GM12878 (cell line): ENCODE measurements at regions not wholly inside any gene's neighbourhood (a gene's known extent, or its start where the extent isn't known, plus 50 kb on each side); places are given as distances from the start of the nearest gene placed in this dataset.
A peak's percentile ranks its signal among the peaks of the same experiment; 100 is the strongest.
"Not testable (repeated sequence)": the region's sequence is repeated elsewhere in the genome, so short reads cannot be mapped to it uniquely, and the experiment has no call there.

Experiments
- ATAC-seq: fragments of 200-7000 bp; cut with Tn5 transposase; 3 replicates; pipeline ENCODE4 v1.9.1; 2020; ENCODE audit warnings: mild to moderate bottlenecking, moderate library complexity
- BruUV-seq: library from RNA; stranded (reverse); fragments of 400-500 nt; replicated peaks from 2 replicates; lab custom pipeline; 2021; lab: Mats Ljungman, UMichigan
- CTCF ChIA-PET: fragments of 300-600 bp; sonication (Branson Sonifier 250); formaldehyde crosslinking; extraction: SDS; loops from one replicate; lab custom pipeline; 2021; ENCODE audit warnings: inconsistent platforms; lab: Yijun Ruan, JAX
- POLR2A ChIA-PET: fragments of 350-600 bp; formaldehyde crosslinking; extraction: SDS; loops from one replicate; lab custom pipeline; 2021; ENCODE audit warnings: inconsistent platforms; lab: Charles Lee
- RAD21 ChIA-PET: fragments of 300-600 bp; sonication (Branson Sonifier 250); formaldehyde crosslinking; loops from one replicate; lab custom pipeline; 2023; ENCODE audit warnings: antibody characterized with exemption; ENCODE audit not compliant: unreplicated experiment; lab: Charles Lee
- SMC1A ChIA-PET: fragments of 300-600 bp; sonication (Branson Sonifier 250); formaldehyde crosslinking; loops from one replicate; lab custom pipeline; 2023; ENCODE audit not compliant: unreplicated experiment, uncharacterized antibody; lab: Charles Lee
- DNase-seq: peaks from one replicate; pipeline ENCODE4 v3.0.0-alpha.2; 2011; ENCODE audit warnings: low read depth, low spot score
- FAIRE-seq: peaks from 3 replicates; lab custom pipeline; 2011; peaks lifted over from hg19 to GRCh38; lab: Jason Lieb, UNC
- H2AFZ ChIP-seq: 2 replicates; pipeline ENCODE4 v1.6.0; 2011; ENCODE audit warnings: low read depth, low read length, control low read depth; ENCODE audit not compliant: control insufficient read depth
- H3K27ac ChIP-seq: 2 replicates; pipeline ENCODE4 v1.5.1; 2011; ENCODE audit warnings: control low read depth; ENCODE audit not compliant: control insufficient read depth, insufficient read depth
- H3K27me3 ChIP-seq, 2 experiments: replicated peaks in 1 of 2; 2 replicates each; pipeline versions ENCODE4 v1.6.0 to v1.6.1; 2011; ENCODE audit warnings: low read length in 1 of 2; ENCODE audit not compliant: control insufficient read depth in 2 of 2, insufficient read depth in 2 of 2
- H3K36me3 ChIP-seq, 2 experiments: 2 replicates each; pipeline ENCODE4 v1.5.1; 2011; ENCODE audit warnings: low read length in 1 of 2; ENCODE audit not compliant: control insufficient read depth in 2 of 2, insufficient read depth in 2 of 2
- H3K4me1 ChIP-seq: 2 replicates; pipeline ENCODE4 v1.6.1; 2011; ENCODE audit warnings: mild to moderate bottlenecking, low read length, moderate library complexity, mixed read lengths; ENCODE audit not compliant: control insufficient read depth, insufficient read depth
- H3K4me2 ChIP-seq: 2 replicates; pipeline ENCODE4 v1.6.0; 2011; ENCODE audit warnings: control low read depth; ENCODE audit not compliant: control insufficient read depth, insufficient read depth
- H3K4me3 ChIP-seq: fragments of 200-600 bp; sonication (generic); 2 replicates; pipeline ENCODE4 v1.5.1; 2016
- H3K79me2 ChIP-seq: 2 replicates; pipeline ENCODE4 v1.6.0; 2011; ENCODE audit warnings: low read length; ENCODE audit not compliant: control insufficient read depth, insufficient read depth
- H3K9ac ChIP-seq: 2 replicates; pipeline ENCODE4 v1.8.0; 2011; ENCODE audit warnings: low read length, control low read depth, mixed read lengths; ENCODE audit not compliant: control insufficient read depth, insufficient read depth
- H3K9me3 ChIP-seq: replicated peaks from 3 replicates; pipeline ENCODE4 v1.5.1; 2011; ENCODE audit warnings: mild to moderate bottlenecking, low read length; ENCODE audit not compliant: control insufficient read depth, insufficient read depth
- H4K20me1 ChIP-seq: 2 replicates; pipeline ENCODE4 v1.6.0; 2011; ENCODE audit not compliant: control insufficient read depth, insufficient read depth
- BACH1 ChIP-seq: fragments of 450-650 bp; IDR thresholded peaks from 2 replicates; pipeline ENCODE4 v1.6.1; 2017; ENCODE audit warnings: mild to moderate bottlenecking, borderline replicate concordance
- CBFB ChIP-seq: IDR thresholded peaks from 2 replicates; pipeline ENCODE4 v1.6.1; 2016; ENCODE audit warnings: antibody characterized with exemption, low read depth
- NR2F1 ChIP-seq: fragments of 450-650 bp; conservative IDR thresholded peaks from 2 replicates; pipeline ENCODE4 v1.6.1; 2017; ENCODE audit warnings: mild to moderate bottlenecking
- SPI1 ChIP-seq: IDR thresholded peaks from 2 replicates; pipeline ENCODE4 v1.6.1; 2011; ENCODE audit warnings: low read depth, mild to moderate bottlenecking, low read length, moderate library complexity, borderline replicate concordance; ENCODE audit not compliant: insufficient read depth
- WGBS: methylation state at CpG from one replicate; pipeline ENCODE4 v1.1.6; 2016; ENCODE audit warnings: low lambda C conversion rate; ENCODE audit not compliant: insufficient replicate concordance, insufficient coverage; ENCODE audit errors: missing lambda C conversion rate; 5-methylcytosine and 5-hydroxymethylcytosine counted together
- in situ Hi-C: fragments of 300-500 bp; cut with MboI; formaldehyde crosslinking; loops from 9 replicates; pipeline ENCODE4 v1.14.3; 2018; ENCODE audit warnings: mixed read lengths
- intact Hi-C: fragments of 100-400 bp; cut with micrococcal nuclease; formaldehyde crosslinking; loops from one replicate; pipeline ENCODE4 v1.14.2; 2022; ENCODE audit not compliant: unreplicated experiment

DNA sequence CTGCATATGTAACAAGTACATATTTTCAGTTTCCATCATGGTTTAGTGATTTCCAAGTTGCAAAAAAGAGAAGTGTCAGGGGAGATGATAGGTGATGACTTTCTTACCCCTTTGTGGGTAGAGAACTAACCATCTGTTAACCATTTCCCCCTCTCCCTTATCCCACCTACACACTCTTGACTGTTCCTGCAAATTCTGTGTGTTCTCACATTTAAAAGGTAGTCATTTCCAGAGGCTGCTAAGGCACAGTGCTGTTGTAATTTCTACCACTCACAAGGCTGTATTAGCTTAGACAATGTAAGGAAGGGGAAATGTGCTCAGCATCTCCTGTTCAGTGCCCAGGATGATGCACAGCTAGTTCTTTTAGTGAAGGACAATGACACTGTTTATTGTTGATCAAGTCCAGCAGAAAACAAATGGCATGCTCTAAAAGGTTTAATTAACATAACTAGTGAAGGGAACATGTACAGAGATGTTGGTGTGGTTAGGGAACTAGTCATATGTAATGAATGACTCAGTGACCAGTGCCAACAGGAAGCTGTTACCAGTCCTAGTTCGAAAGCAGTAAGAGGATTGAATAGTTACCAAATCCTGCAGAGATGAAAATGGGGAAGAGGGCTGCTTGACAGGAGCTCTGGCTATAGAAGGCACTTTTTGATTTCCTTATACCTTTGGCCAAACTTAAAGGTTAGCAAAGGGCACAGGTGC lies 165.1 kb downstream of the PLK2 start:
- H3K4me1 ChIP-seq, result no peaks in the 10 kb centered on the region
- CTCF ChIA-PET, result interaction anchor here (1.0 kb wide), 1 partner anchor 39 kb away, joined by 3 read pairs; no protein-coding TSS in a partner anchor
- FAIRE-seq (no peak), ATAC-seq (peak; percentile 70), DNase-seq (peak; percentile 8)
- RAD21 ChIA-PET, result no interaction called here
- no peaks in the 10 kb centered on the region for H3K36me3 ChIP-seq
- SMC1A ChIA-PET, result no interaction called here
- 0 out of 2 replicates have a peak, but pooled peaks have one; percentile 15 for TF ChIP-seq NR2F1
- TF ChIP-seq SPI1, result 0 out of 2 replicates have a peak, but pooled peaks have one; percentile 6
- no peak for TF ChIP-seq CBFB
- TF ChIP-seq BACH1, result no peak
- H3K9ac ChIP-seq, result no peak overlapping the region
- no peak overlapping the region for H3K4me2 ChIP-seq
- POLR2A ChIA-PET, result no interaction called here
- H3K27me3 ChIP-seq, result no peaks in the 10 kb centered on the region
- BruUV-seq, result no TSS peak
- no peak overlapping the region for H3K27ac ChIP-seq
- H2AFZ ChIP-seq, result no peak overlapping the region
- H3K9me3 ChIP-seq, result no peaks in the 10 kb centered on the region
- in situ Hi-C loops (no loop called here), intact Hi-C loops (no loop called here)
- H3K79me2 ChIP-seq, result no peaks in the 10 kb centered on the region
- H3K4me3 ChIP-seq, result no peak overlapping the region
- WGBS, result 0% methylated on average over 1 of the region's 1 CpG
- H4K20me1 ChIP-seq, result no peaks in the 10 kb centered on the region

DNA sequence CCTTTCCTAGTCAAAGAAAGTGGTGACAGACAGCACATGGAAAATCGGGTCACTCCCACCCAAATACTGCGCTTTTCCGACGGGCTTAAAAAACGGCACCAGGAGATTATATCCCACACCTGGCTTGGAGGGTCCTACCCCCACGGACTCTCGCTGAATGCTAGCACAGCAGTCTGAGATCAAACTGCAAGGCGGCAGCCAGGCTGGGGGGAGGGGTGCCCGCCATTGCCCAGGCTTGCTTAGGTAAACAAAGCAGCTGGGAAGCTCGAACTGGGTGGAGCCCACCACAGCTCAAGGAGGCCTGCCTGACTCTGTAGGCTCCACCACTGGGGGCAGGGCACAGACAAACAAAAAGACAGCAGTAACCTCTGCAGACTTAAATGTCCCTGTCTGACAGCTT lies 171.6 kb downstream of the PLK2 start:
- H4K20me1 ChIP-seq, H3K4me1 ChIP-seq, H3K36me3 ChIP-seq, POLR2A ChIA-PET, H2AFZ ChIP-seq, intact Hi-C loops, ATAC-seq, H3K79me2 ChIP-seq, BruUV-seq, H3K9ac ChIP-seq, FAIRE-seq, CTCF ChIA-PET, RAD21 ChIA-PET, SMC1A ChIA-PET, H3K27ac ChIP-seq, H3K27me3 ChIP-seq, H3K4me2 ChIP-seq, H3K4me3 ChIP-seq, H3K9me3 ChIP-seq, DNase-seq, in situ Hi-C loops: not testable (repeated sequence)
- 58% methylated on average over 10 of the region's 10 CpGs for WGBS
